ENCODE measurements at regions not wholly inside any gene's neighbourhood (a gene's known extent, or its start where the extent isn't known, plus 50 kb on each side); places are given as distances from the start of the nearest gene placed in this dataset.
"Not testable (repeated sequence)": the region's sequence is repeated elsewhere in the genome, so short reads cannot be mapped to it uniquely, and the experiment has no call there.

DNA sequence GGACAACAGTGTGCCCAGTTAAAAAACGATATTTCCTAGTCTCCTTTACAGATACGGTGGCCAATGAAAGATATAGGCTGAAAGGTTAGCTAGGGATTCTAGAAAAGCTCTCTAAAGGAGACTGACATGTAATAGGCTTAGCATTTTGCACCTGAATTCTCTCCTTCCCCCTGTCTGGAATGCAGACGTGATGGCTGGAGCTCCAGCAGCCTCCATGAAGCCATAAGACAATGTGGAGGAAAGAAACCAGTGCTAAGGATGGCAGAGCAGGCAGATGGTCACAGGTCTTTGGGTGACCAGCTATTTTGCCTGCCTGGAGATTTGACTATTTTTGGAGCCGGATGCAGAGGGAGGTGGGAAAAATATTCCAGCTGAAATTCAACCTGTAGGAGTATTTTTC, 286.2 kb upstream of the PLGLB2 start:
- not testable (repeated sequence) for TF ChIP-seq POLR2AphosphoS5 (IDR thresholded peaks at IDR 0.05)
- TF ChIP-seq, protein P1, sequence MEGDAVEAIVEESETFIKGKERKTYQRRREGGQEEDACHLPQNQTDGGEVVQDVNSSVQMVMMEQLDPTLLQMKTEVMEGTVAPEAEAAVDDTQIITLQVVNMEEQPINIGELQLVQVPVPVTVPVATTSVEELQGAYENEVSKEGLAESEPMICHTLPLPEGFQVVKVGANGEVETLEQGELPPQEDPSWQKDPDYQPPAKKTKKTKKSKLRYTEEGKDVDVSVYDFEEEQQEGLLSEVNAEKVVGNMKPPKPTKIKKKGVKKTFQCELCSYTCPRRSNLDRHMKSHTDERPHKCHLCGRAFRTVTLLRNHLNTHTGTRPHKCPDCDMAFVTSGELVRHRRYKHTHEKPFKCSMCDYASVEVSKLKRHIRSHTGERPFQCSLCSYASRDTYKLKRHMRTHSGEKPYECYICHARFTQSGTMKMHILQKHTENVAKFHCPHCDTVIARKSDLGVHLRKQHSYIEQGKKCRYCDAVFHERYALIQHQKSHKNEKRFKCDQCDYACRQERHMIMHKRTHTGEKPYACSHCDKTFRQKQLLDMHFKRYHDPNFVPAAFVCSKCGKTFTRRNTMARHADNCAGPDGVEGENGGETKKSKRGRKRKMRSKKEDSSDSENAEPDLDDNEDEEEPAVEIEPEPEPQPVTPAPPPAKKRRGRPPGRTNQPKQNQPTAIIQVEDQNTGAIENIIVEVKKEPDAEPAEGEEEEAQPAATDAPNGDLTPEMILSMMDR (IDR thresholded peaks at IDR 0.05) = not testable (repeated sequence)
